ENCODE measurements at regions not wholly inside any gene's neighbourhood (a gene's known extent, or its start where the extent isn't known, plus 50 kb on each side); places are given as distances from the start of the nearest gene placed in this dataset.

DNA sequence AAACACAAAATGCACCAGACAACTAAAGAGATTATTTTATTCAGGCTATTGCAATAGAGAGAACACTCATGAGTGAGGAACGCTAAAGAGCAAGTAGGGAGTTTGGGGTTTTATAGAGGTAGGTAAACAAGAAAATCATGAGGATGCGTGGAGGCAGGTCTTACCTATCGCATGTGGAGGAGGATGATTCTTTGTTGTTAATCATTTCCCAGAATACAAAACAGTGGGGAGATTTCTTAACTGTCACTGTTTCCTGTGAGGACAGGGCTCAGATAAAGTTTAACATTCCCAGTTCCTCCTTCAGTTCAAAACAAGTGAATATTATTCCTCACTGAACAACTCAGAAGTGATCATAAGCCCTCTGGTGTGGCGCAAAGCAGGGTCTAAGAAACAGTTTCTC, 156.1 kb upstream of the MGAT5 start:
- TF ChIP-seq POLR2A (IDR thresholded peaks at IDR 0.05; ENCODE audit: low read depth, low read length) = no peak
- TF ChIP-seq, protein P1, sequence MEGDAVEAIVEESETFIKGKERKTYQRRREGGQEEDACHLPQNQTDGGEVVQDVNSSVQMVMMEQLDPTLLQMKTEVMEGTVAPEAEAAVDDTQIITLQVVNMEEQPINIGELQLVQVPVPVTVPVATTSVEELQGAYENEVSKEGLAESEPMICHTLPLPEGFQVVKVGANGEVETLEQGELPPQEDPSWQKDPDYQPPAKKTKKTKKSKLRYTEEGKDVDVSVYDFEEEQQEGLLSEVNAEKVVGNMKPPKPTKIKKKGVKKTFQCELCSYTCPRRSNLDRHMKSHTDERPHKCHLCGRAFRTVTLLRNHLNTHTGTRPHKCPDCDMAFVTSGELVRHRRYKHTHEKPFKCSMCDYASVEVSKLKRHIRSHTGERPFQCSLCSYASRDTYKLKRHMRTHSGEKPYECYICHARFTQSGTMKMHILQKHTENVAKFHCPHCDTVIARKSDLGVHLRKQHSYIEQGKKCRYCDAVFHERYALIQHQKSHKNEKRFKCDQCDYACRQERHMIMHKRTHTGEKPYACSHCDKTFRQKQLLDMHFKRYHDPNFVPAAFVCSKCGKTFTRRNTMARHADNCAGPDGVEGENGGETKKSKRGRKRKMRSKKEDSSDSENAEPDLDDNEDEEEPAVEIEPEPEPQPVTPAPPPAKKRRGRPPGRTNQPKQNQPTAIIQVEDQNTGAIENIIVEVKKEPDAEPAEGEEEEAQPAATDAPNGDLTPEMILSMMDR (IDR thresholded peaks at IDR 0.05 in 2 of 3, conservative IDR thresholded peaks at IDR 0.05 in 1 of 3; ENCODE audit: control insufficient read depth in 2 of 3, extremely low read depth in 1 of 3, insufficient read depth in 1 of 3, low read depth in 3 of 3, low read length in 3 of 3) = no peak
- no peak for TF ChIP-seq RCOR1 (conservative IDR thresholded peaks at IDR 0.05; ENCODE audit: low read depth, low read length)
- TF ChIP-seq TAF1 (IDR thresholded peaks at IDR 0.05; ENCODE audit: borderline replicate concordance, low read depth, low read length) = no peak
- TF ChIP-seq NR2C2 (IDR thresholded peaks at IDR 0.05; ENCODE audit: borderline replicate concordance, control insufficient read depth, insufficient read length, low read depth) = no peak
- TF ChIP-seq CREM (IDR thresholded peaks at IDR 0.05; ENCODE audit: low read depth) = no peak
- TF ChIP-seq YY1 (IDR thresholded peaks at IDR 0.05; ENCODE audit: low read depth, low read length) = no peak
- TF ChIP-seq SIN3A (IDR thresholded peaks at IDR 0.05; ENCODE audit: low read depth, low read length) = no peak
- no peak for TF ChIP-seq MTA2 (IDR thresholded peaks at IDR 0.05; ENCODE audit: low read depth)
- no peak for TF ChIP-seq CREB1 (IDR thresholded peaks at IDR 0.05; ENCODE audit: low read depth)
- no peak for TF ChIP-seq EZH2 (IDR thresholded peaks at IDR 0.05; ENCODE audit: borderline replicate concordance, control insufficient read depth, low read depth, low read length)

All from GM12878 (cell line).